GM18873 (cell line): ENCODE measurements at regions not wholly inside any gene's neighbourhood (a gene's known extent, or its start where the extent isn't known, plus 50 kb on each side); places are given as distances from the start of the nearest gene placed in this dataset.
"Not testable (repeated sequence)": the region's sequence is repeated elsewhere in the genome, so short reads cannot be mapped to it uniquely, and the experiment has no call there.

Experiments
- ATAC-seq: cut with Tn5 transposase; IDR thresholded peaks from one replicate; pipeline ENCODE4 v1.9.1; 2021; ENCODE audit warnings: mild to moderate bottlenecking, moderate library complexity, moderate number of reproducible peaks; ENCODE audit not compliant: unreplicated experiment, low FRiP score

DNA sequence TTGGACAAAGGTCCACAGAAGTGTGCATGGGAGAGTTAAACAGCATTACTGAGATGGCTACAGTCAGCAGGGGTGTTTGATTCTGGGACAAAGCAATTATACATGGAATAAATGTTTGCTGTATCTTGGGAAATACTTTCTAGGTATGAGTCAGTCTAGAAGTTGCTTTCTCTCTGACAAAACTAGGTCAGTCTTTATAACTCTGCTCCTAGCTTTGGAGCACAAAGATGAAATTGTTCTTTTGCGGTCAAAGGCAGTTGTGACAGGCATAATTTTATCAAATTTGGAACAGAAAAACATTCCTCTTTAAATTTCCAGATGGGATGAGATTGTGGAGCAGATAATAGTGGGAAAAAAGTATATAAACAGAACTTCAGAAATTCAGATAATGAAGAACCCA, 1045.4 kb upstream of the MIR17HG start:
- ATAC-seq: no peak

GRCh38 chr13:90305796-90306195, 1041.7 kb upstream of the MIR17HG start:
- no peak for ATAC-seq

DNA sequence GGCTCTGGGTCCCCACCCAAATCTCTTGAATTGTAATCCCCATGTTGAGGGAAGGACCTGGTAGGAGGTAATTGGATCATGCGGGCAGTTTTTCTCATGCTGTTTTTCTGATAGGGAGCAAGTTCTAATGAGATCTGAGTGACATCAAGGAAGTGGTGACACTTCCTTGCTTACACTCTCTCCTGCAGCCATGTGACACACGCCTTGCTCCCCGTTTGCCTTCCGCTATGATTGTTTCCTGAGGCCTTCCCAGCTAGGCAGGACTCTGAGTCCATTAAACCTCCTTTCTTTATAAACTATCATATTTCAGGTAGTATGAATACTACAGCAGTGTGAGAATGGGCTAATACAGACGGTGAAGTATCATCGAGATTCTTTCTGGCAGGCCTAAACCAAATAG, 1040.4 kb upstream of the MIR17HG start:
- no peak for ATAC-seq

GRCh38 chr13:90308249-90308648, 1039.2 kb upstream of the MIR17HG start:
- ATAC-seq: no peak

DNA sequence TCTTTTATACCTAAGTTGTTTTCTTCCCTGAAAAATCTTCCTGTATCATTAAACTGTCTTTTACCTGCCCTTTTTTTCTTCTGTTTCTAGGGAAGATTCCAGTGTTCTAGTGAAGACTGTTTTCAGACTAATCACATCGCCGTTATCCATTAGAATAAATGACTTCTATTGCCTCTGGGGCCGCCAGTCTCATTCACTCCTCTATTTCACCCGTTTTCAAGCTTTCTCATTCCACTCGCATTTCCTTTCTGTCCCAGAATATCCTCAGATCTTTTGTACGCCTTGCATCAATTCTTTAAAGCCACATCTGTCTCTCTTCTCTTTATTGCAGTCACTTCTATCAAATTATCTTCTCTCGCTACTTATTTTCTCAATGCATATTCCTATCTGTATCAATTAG, 1035.6 kb upstream of the MIR17HG start:
- no peak for ATAC-seq

DNA sequence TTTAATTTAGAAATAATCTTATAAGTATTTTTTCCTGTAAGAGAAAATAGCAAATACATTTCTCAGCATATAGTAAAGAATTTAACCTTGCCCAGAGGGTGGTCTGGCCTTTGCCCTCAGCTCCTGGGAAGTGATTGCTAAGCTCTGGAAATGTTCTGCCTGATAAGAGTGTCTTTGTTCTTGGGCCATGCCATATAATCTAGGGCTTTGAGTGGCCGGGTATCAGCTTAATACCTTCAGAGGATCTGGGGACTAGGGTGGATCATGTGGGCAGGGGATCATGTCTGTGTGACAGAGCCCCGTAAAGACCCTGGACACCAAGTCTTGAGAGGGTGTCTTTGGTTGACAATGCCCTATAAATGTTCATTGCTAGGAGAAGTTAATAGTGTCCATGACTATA, 1032.4 kb upstream of the MIR17HG start:
- no peak for ATAC-seq

- no peak for ATAC-seq
Observed at GRCh38 chr13:90320664-90321063, 1026.8 kb upstream of the MIR17HG start.

DNA sequence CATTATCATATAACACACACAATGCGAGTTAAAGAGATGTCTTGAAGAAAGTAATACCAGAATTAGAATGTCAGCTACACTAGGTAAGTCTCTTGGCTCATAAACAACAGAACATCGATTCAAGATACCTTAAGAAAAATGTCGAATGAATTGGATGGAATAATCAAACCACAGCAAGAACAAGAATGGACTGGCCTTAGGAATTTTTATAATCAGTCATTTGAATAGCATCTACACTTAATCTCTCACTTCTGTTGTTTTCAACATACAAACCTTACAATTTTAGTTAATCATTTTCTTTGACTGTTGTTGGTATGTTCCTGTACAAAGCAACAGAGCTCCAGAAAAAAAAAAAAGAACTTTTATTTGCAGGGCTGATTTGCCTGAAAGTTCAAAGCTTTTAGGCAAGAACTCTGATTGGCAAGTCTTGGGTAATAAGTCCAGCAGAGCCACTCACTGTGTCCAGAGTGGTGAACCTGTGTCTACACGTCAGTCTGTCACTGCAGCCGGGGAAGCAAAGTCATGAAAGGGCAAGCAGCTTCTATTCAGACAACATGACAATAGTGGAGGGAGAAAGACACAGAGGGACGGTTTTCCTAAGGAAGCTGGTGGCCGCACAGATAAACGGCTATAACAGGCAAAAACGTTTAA, 1026.1 kb upstream of the MIR17HG start:
- no peak for ATAC-seq

DNA sequence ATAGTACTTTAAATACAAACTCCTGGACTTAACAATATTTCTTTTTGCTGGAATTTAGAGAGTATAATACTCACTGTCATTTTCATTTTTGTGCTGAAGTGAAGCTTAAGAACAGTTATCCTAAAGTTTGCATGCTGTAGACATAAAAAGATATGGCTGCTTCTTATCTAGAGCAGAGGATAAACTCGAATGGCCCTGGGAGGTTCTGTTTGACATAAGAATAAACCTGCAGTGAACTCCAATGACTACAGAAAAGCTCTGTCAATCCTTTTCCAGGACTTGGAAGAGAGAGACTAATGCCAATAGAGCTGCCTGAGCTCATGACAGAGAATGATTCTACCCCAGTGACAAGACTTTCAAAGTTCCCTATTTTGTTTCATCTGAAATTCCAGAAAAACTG, 1017.8 kb upstream of the MIR17HG start:
- ATAC-seq: no peak

DNA sequence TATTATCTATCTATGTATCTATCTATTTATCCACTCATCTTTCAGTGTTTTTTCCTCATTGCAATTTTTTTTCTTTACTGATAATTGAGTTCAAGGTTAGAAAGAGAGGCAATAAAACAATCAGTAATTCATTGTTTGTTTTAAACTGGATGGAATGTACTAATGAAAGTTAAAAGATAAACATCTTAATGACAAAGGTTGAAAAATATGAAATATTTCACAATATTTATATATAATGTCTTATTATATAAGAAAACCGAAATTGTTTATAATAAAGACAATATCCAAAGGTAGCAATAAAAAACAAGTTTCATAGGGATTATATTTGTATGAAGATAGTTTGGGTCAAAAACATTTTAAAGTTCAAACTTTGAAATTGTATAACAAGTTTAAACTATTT, 1015.5 kb upstream of the MIR17HG start:
- no peak for ATAC-seq

DNA sequence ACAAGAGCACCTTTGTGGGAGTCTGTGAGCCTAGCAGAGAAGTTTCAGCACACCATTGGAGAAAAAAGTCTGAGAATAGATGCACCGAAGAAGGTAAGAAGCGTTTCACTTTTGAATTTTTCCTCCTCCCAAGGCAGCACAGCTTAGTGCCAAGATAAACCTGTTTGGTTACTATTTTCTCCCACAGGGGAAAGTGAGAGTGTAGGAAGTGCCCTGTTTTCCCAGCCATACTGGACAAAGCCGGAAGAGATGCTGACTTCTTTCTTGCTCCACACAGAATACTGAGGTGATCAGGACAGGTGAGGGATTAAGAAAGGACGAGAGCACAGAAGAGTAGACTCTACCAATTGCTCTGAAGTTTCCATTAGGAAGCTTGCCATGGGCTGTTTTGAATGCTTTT, 1011.0 kb upstream of the MIR17HG start:
- ATAC-seq: no peak

- ATAC-seq: not testable (repeated sequence)
Observed at GRCh38 chr13:90341348-90341747, 1006.1 kb upstream of the MIR17HG start.

DNA sequence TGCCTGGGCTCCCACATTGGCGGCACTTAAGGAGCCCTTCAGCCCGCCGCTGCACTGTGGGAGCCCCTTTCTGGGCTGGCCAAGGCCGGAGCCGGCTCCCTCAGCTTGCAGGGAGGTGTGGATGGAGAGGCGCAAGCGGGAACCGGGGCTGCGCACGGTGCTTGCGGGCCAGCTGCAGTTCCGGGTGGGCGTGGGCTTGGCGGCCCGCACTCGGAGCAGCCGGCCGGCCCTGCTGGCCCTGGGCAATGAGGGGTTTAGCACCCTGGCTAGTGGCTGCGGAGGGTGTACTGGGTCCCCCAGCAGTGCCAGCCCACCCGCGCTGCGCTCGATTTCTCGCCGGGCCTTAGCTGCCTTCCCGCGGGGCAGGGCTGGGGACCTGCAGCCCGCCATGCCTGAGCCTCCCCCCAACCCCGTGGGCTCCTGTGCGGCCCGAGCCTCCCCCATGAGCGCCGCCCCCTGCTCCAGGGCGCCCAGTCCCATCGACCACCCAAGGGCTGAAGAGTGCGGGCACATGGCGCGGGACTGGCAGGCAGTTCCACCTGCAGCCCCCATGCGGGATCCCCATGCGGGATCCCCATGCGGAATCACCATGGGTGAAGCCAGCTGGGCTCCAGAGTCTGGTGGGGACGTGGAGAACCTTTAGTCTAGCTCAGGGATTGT, 998.9 kb upstream of the MIR17HG start:
- not testable (repeated sequence) for ATAC-seq

- ATAC-seq: no peak
Observed at GRCh38 chr13:90352763-90353162, 994.7 kb upstream of the MIR17HG start.

- ATAC-seq: no peak
Observed at GRCh38 chr13:90355162-90355751, 992.2 kb upstream of the MIR17HG start.

DNA sequence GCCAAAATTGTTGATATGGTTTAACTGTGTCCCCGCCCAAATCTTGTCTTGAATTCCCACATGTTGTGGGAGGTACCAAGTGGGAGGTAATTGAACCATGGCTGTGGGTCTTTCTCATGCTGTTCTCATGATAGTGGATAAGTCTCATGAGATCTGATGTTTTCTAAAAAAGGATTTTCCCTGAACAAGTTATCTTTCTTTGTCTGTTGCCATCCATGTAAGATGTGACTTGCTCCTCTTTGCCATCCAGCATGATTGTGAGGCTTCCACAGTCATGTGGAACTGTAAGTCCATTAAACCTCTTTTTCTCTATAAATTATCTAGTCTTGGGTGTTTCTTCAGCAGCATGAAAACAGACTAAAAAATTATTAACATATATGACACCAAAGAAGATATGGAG, 986.7 kb upstream of the MIR17HG start:
- no peak for ATAC-seq

DNA sequence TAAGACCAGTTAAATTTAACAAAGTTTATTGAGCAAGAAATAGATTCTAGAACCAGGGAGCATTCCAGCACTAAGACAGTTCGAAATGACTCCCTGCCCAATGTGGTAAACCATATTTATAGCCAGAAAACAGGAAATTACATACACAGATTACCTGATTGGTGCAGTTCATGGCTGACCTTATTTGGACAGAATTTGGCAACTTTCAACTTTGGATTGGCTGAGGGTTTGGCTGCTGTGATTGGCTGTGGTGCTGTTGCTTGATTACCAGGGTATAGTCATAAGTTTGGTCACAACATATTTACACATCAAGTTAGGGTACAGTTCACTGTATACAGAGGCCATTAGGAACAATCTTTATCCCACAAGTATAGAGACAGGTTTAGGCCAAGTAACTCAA, 984.8 kb upstream of the MIR17HG start:
- ATAC-seq: no peak

DNA sequence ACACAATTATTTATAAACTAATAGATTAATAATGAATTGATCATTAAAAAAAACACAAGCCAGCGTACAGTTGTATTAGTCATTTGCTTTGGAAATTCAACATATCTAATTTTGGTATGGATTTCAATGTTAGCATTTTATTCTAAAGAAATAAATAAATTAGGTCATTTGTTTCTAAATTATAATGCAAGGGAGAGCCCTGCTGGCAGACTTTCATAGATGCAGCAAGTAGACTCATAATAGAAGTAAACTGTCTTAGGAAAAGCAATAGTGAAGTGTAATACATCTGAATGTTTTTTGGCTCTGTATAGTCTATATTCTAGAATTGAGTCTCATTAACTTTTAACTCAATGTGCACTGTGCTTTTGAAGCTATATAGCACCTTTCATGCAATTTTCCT, 982.4 kb upstream of the MIR17HG start:
- ATAC-seq: no peak

DNA sequence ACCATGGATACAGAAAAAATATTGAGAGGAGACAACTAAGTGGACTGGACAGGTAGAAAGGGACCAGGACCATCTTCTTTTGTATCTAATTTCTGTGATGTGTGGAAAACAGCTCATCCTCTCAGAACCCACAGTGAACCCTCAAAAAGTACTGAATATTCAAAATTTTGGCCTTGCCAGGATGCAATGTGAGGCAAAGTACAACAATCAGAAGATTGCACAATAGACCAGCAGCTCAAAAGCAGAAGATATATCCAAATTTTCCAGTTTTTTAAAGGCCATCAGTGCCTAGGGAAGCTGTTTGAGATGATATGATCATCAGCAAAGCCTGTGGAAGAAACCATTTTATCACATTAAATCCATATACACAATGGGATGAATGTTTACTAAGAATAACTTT, 973.3 kb upstream of the MIR17HG start:
- ATAC-seq: no peak

DNA sequence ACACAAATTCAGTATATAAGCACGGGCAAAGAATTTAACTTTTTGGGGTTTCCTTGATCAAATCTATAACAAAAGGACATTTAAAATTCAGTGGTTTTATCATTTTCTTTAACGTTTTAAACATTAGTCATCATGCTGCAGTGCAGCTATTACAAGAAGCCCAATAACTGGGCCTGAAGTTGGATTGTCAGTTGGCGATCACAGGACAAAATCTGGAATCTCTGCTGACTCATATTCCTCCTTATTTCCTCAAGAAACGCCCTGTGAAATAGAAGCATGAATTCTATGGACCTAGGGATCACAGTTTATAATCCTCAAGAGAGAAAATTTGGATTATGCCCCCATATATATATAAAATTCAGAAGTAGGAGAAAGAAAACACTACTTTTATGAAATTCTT, 971.6 kb upstream of the MIR17HG start:
- ATAC-seq: no peak

DNA sequence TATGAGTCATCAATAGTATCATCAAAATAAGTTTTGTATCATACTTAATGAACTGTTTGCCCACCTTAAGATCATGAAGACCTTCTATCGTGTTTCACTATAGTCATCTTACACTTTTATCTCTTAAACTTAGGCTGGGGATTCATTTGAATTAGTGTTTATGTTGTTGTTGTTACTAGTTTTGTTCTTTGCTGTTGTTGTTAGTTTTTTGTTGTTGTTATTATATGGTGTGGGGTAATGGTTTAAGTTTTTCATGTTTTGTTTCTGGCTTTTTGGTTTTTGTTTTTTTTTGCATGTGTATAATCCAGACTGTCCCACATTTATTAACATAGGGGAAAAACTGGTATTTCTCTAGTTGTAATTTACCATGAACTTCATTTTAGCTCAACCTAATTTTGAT, 965.1 kb upstream of the MIR17HG start:
- no peak for ATAC-seq
